Neural cell (in vitro differentiated cells): ENCODE measurements at regions not wholly inside any gene's neighbourhood (a gene's known extent, or its start where the extent isn't known, plus 50 kb on each side); places are given as distances from the start of the nearest gene placed in this dataset.

Experiments used
- H2AFZ ChIP-seq: fragments of 200-600, 300-800 bp; sonication (generic), shearing (Covaris generic); 2 replicates; pipeline ENCODE4 v1.6.0; 2014; ENCODE audit warnings: low read depth, mild to moderate bottlenecking, antibody characterized with exemption, low read length, moderate library complexity
- H3F3A ChIP-seq: fragments of 200-600 bp; shearing (Covaris generic); 2 replicates; pipeline ENCODE4 v1.6.1; 2016; ENCODE audit warnings: mild to moderate bottlenecking, moderate library complexity, mixed read lengths, antibody characterized with exemption, low read length; ENCODE audit not compliant: insufficient read depth, poor library complexity, severe bottlenecking
- H3K27ac ChIP-seq: fragments of 200-600, 300-800 bp; sonication (generic), shearing (Covaris generic); 2 replicates; pipeline ENCODE4 v1.5.1; 2014; ENCODE audit warnings: mild to moderate bottlenecking, low read length, moderate library complexity
- H3K27me3 ChIP-seq: fragments of 300-800, 200-600 bp; sonication (generic), shearing (Covaris generic); 2 replicates; pipeline ENCODE4 v1.6.0; 2014; ENCODE audit warnings: mild to moderate bottlenecking, low read depth, low read length, moderate library complexity; ENCODE audit not compliant: insufficient read depth
- H3K36me3 ChIP-seq: fragments of 300-800, 200-600 bp; sonication (generic), shearing (Covaris generic); 2 replicates; pipeline ENCODE4 v1.5.1; 2014; ENCODE audit warnings: mild to moderate bottlenecking, antibody characterized with exemption, low read length, moderate library complexity; ENCODE audit not compliant: insufficient read depth
- H3K4me2 ChIP-seq: fragments of 300-800, 200-600 bp; sonication (generic), shearing (Covaris generic); 2 replicates; pipeline ENCODE4 v1.6.0; 2014; ENCODE audit warnings: mild to moderate bottlenecking, low read length
- H3K4me3 ChIP-seq: fragments of 300-800, 200-600 bp; sonication (generic), shearing (Covaris generic); 2 replicates; pipeline ENCODE4 v1.5.1; 2014; ENCODE audit warnings: mild to moderate bottlenecking, low read length, moderate library complexity
- H3K79me2 ChIP-seq: fragments of 200-600 bp; shearing (Covaris generic); replicated peaks from 2 replicates; pipeline ENCODE4 v1.6.0; 2014; ENCODE audit warnings: mild to moderate bottlenecking, low read length, moderate library complexity; ENCODE audit not compliant: insufficient read depth
- H3K9ac ChIP-seq: fragments of 300-800, 200-600 bp; sonication (generic), shearing (Covaris generic); 2 replicates; pipeline ENCODE4 v1.6.1; 2016; ENCODE audit warnings: mild to moderate bottlenecking, low read length, mixed read lengths
- H3K9me2 ChIP-seq: fragments of 200-600 bp; shearing (Covaris generic); 2 replicates; pipeline ENCODE4 v1.6.1; 2016; ENCODE audit warnings: mild to moderate bottlenecking, low read length, mixed read lengths; ENCODE audit not compliant: insufficient read depth
- H3K9me3 ChIP-seq: fragments of 200-600, 300-800 bp; sonication (generic), shearing (Covaris generic); 2 replicates; pipeline ENCODE4 v1.6.1; 2016; ENCODE audit warnings: mild to moderate bottlenecking, mixed run types, low read length, moderate library complexity, mixed read lengths
- H4K20me1 ChIP-seq: fragments of 200-600 bp; shearing (Covaris generic); 2 replicates; pipeline ENCODE4 v1.6.1; 2016; ENCODE audit warnings: mild to moderate bottlenecking, mixed run types; ENCODE audit not compliant: insufficient read depth
- EP300 ChIP-seq: fragments of 450-650 bp; conservative IDR thresholded peaks from 2 replicates; pipeline ENCODE4 v1.6.1; 2014; ENCODE audit warnings: antibody characterized with exemption, mild to moderate bottlenecking, moderate library complexity; ENCODE audit not compliant: poor library complexity, severe bottlenecking
- EZH2 ChIP-seq: fragments of 200-600, 300-800 bp; shearing (Covaris generic), sonication (generic); IDR thresholded peaks from 2 replicates; pipeline ENCODE4 v1.6.1; 2014; ENCODE audit warnings: antibody characterized with exemption, low read length, borderline replicate concordance, mild to moderate bottlenecking; ENCODE audit not compliant: insufficient read depth, poor library complexity, severe bottlenecking
- MXI1 ChIP-seq: fragments of 450-650 bp; conservative IDR thresholded peaks from 2 replicates; pipeline ENCODE4 v1.6.1; 2014; ENCODE audit warnings: antibody characterized with exemption, mild to moderate bottlenecking; ENCODE audit not compliant: poor library complexity, severe bottlenecking
- POLR2AphosphoS5 ChIP-seq: IDR thresholded peaks from 2 replicates; pipeline ENCODE4 v1.6.1; 2012
- RAD21 ChIP-seq: fragments of 450-650 bp; conservative IDR thresholded peaks from 2 replicates; pipeline ENCODE4 v1.6.1; 2014; ENCODE audit warnings: antibody characterized with exemption, mild to moderate bottlenecking, moderate library complexity
- SMC3 ChIP-seq: fragments of 450-650 bp; conservative IDR thresholded peaks from 2 replicates; pipeline ENCODE4 v1.6.1; 2014; ENCODE audit warnings: antibody characterized with exemption, mild to moderate bottlenecking, moderate library complexity; ENCODE audit not compliant: poor library complexity
- TAF1 ChIP-seq: IDR thresholded peaks from 2 replicates; pipeline ENCODE4 v1.6.1; 2012; ENCODE audit warnings: low read depth
- TF ChIP-seq, protein P1 (sequence below): fragments of 450-650 bp; IDR thresholded peaks from 2 replicates; pipeline ENCODE4 v1.5.1; 2014; ENCODE audit warnings: antibody characterized with exemption, mild to moderate bottlenecking, moderate library complexity; ENCODE audit not compliant: poor library complexity, severe bottlenecking
- TF ChIP-seq, protein P2 (sequence below): IDR thresholded peaks from 2 replicates; pipeline ENCODE4 v1.6.1; 2012; ENCODE audit warnings: borderline replicate concordance

DNA sequence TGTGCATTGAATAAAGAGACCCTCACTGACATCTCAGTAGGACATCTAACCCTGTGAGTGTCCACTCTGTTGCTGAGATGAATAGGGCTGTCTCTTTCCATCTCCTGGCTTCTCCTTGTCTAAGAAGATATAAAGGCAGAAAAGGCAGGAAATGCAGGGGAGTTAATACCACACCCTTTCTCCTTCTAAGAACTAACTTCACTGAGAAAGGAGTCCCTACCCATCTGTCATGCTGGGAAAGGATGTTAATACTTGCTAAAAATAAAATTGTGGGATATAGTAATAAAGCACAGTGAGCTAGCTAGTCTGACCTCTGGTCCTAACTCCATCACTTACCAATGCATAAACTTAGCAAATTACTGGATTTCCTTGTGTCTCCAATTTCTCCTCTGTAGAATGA is 213.9 kb upstream of the FIGN start:
- no peaks in the 10 kb centered on the region for H3F3A ChIP-seq
- H3K9ac ChIP-seq = no peak overlapping the region
- no peaks in the 10 kb centered on the region for H3K9me2 ChIP-seq
- no peak for TF ChIP-seq EZH2
- H4K20me1 ChIP-seq = no peaks in the 10 kb centered on the region
- H3K4me2 ChIP-seq = no peak overlapping the region
- no peak overlapping the region for H3K4me3 ChIP-seq
- no peaks in the 10 kb centered on the region for H3K9me3 ChIP-seq
- H3K27me3 ChIP-seq = no peaks in the 10 kb centered on the region
- no peaks in the 10 kb centered on the region for H3K36me3 ChIP-seq
- no peaks in the 10 kb centered on the region for H3K79me2 ChIP-seq
- H2AFZ ChIP-seq = no peak overlapping the region
- no peak overlapping the region for H3K27ac ChIP-seq

DNA sequence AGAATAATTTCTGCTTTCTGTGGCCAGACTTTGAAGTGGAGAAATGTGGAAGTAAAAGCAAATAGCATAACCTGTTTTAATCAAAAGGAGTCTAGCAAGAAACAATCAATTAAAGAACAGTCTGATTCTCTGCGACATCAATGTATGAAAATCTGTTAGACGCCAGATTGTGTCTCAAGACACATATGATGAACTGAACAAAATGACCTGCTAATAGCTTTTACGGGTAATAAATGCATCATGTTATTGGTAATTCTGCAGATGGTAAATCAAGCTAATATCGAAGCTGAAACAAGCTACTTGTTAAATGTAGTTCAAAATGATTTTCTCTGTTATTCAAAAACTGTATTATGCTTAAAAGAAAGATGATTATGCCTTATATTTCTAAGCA is 208.5 kb upstream of the FIGN start:
- H4K20me1 ChIP-seq = no peaks in the 10 kb centered on the region
- H3K9ac ChIP-seq = no peak overlapping the region
- no peak overlapping the region for H3K27ac ChIP-seq
- H3K9me3 ChIP-seq = no peaks in the 10 kb centered on the region
- no peak overlapping the region for H2AFZ ChIP-seq
- H3K9me2 ChIP-seq = no peaks in the 10 kb centered on the region
- TF ChIP-seq POLR2AphosphoS5 (no peak), MXI1 (no peak), RAD21 (no peak), EP300 (no peak), TAF1 (no peak), EZH2 (no peak), SMC3 (no peak)
- TF ChIP-seq, protein P1, sequence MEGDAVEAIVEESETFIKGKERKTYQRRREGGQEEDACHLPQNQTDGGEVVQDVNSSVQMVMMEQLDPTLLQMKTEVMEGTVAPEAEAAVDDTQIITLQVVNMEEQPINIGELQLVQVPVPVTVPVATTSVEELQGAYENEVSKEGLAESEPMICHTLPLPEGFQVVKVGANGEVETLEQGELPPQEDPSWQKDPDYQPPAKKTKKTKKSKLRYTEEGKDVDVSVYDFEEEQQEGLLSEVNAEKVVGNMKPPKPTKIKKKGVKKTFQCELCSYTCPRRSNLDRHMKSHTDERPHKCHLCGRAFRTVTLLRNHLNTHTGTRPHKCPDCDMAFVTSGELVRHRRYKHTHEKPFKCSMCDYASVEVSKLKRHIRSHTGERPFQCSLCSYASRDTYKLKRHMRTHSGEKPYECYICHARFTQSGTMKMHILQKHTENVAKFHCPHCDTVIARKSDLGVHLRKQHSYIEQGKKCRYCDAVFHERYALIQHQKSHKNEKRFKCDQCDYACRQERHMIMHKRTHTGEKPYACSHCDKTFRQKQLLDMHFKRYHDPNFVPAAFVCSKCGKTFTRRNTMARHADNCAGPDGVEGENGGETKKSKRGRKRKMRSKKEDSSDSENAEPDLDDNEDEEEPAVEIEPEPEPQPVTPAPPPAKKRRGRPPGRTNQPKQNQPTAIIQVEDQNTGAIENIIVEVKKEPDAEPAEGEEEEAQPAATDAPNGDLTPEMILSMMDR = no peak
- TF ChIP-seq, protein P2, sequence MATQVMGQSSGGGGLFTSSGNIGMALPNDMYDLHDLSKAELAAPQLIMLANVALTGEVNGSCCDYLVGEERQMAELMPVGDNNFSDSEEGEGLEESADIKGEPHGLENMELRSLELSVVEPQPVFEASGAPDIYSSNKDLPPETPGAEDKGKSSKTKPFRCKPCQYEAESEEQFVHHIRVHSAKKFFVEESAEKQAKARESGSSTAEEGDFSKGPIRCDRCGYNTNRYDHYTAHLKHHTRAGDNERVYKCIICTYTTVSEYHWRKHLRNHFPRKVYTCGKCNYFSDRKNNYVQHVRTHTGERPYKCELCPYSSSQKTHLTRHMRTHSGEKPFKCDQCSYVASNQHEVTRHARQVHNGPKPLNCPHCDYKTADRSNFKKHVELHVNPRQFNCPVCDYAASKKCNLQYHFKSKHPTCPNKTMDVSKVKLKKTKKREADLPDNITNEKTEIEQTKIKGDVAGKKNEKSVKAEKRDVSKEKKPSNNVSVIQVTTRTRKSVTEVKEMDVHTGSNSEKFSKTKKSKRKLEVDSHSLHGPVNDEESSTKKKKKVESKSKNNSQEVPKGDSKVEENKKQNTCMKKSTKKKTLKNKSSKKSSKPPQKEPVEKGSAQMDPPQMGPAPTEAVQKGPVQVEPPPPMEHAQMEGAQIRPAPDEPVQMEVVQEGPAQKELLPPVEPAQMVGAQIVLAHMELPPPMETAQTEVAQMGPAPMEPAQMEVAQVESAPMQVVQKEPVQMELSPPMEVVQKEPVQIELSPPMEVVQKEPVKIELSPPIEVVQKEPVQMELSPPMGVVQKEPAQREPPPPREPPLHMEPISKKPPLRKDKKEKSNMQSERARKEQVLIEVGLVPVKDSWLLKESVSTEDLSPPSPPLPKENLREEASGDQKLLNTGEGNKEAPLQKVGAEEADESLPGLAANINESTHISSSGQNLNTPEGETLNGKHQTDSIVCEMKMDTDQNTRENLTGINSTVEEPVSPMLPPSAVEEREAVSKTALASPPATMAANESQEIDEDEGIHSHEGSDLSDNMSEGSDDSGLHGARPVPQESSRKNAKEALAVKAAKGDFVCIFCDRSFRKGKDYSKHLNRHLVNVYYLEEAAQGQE = no peak
- no peaks in the 10 kb centered on the region for H3K79me2 ChIP-seq
- no peak overlapping the region for H3K4me3 ChIP-seq
- no peaks in the 10 kb centered on the region for H3K36me3 ChIP-seq
- no peak overlapping the region for H3K4me2 ChIP-seq
- no peaks in the 10 kb centered on the region for H3K27me3 ChIP-seq
- no peaks in the 10 kb centered on the region for H3F3A ChIP-seq
